Erythroblast (primary cell): ENCODE measurements at regions not wholly inside any gene's neighbourhood (a gene's known extent, or its start where the extent isn't known, plus 50 kb on each side); places are given as distances from the start of the nearest gene placed in this dataset.

Experiments used
- GATA1 ChIP-seq: IDR thresholded peaks from 2 replicates; pipeline ENCODE4 v1.6.1; 2011; ENCODE audit warnings: low read depth, mild to moderate bottlenecking, control low read depth, low read length, moderate library complexity
- POLR2A ChIP-seq: IDR thresholded peaks from 2 replicates; pipeline ENCODE4 v1.6.1; 2011; ENCODE audit warnings: mild to moderate bottlenecking, low read length

DNA sequence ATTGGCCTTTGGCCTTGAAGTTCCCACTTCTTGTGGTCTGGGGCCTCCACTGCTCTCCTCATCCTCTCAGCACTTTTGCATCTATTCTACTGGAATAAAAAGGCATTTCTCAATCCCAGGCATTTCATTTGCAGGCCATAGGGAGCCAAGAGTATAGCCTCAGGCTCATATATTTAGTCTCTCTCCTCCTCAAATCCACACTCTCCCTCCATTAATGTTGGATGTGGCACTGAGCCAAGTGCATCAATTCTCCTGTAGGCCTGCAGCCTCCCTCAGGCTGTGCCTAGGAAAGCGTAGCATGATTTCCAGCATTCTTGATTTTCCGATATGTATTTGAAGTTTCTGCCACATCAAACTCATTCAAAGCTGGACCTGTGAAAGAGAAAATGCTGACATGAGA lies 211.5 kb upstream of the CPNE8 start:
- TF ChIP-seq POLR2A (no peak), GATA1 (no peak)
